Spinal cord (tissue), 9 donors: ENCODE measurements at regions not wholly inside any gene's neighbourhood (a gene's known extent, or its start where the extent isn't known, plus 50 kb on each side); places are given as distances from the start of the nearest gene placed in this dataset.
"Not testable (repeated sequence)": the region's sequence is repeated elsewhere in the genome, so short reads cannot be mapped to it uniquely, and the experiment has no call there.

Source experiments
- DNase-seq, 6 donors: peaks; one replicate each; pipeline versions ENCODE4 v3.0.0 to v3.0.0-alpha.2; 2013 to 2015; ENCODE audit warnings: low spot score in 6 of 6, low read depth in 4 of 6
- H3K27ac ChIP-seq: one replicate; pipeline ENCODE4 v1.5.1; 2013; ENCODE audit warnings: low read depth, low read length, control low read depth
- H3K27me3 ChIP-seq: one replicate; pipeline ENCODE4 v1.6.1; 2013; ENCODE audit warnings: low read length; ENCODE audit not compliant: control insufficient read depth, insufficient read depth
- H3K36me3 ChIP-seq: one replicate; pipeline ENCODE4 v1.6.1; 2013; ENCODE audit warnings: low read length; ENCODE audit not compliant: control insufficient read depth, insufficient read depth
- H3K4me1 ChIP-seq: one replicate; pipeline ENCODE4 v1.6.1; 2013; ENCODE audit warnings: low read length; ENCODE audit not compliant: control insufficient read depth, insufficient read depth
- H3K4me3 ChIP-seq: one replicate; pipeline ENCODE4 v1.5.1; 2013; ENCODE audit warnings: low read depth, low read length, control low read depth
- H3K9me3 ChIP-seq: one replicate; pipeline ENCODE4 v1.6.1; 2013; ENCODE audit warnings: low read length; ENCODE audit not compliant: control insufficient read depth, insufficient read depth
- WGBS: methylation state at CpG from one replicate; pipeline ENCODE4 v1.1.5; 2013; ENCODE audit warnings: missing lambda C conversion rate; ENCODE audit not compliant: insufficient coverage; 5-methylcytosine and 5-hydroxymethylcytosine counted together
- donor health status: healthy.

DNA sequence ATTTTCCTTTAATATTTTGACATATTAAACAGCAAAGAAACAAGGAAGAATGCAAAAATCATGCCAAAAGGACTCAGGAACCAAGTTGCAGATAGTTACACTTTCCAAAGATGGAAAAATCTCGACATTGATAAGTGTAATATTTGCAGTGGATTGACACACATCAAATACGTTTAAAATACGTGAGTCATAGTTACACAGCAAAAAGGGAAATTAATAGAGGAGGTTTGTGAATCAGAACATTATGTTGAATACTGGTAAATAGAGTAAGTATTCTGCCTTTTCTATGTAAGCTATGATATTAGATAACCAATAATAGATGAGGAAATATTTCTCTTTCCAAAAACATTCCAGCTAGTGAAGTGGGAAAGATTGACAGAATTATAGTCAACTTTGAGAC lies 1761.3 kb upstream of the IGFBP7 start:
- no peak overlapping the region for H3K4me3 ChIP-seq
- DNase-seq: no peak
- 83% methylated on average over 1 of the region's 3 CpGs for WGBS
- H3K36me3 ChIP-seq: no peaks in the 10 kb centered on the region
- no peaks in the 10 kb centered on the region for H3K4me1 ChIP-seq
- H3K27ac ChIP-seq: no peak overlapping the region
- H3K27me3 ChIP-seq: no peaks in the 10 kb centered on the region
- peaks cover 1% of the 10 kb centered on the region for H3K9me3 ChIP-seq

GRCh38 chr4:58849026-58849425 lies 1738.8 kb upstream of the IGFBP7 start:
- no peaks in the 10 kb centered on the region for H3K4me1 ChIP-seq
- no peaks in the 10 kb centered on the region for H3K9me3 ChIP-seq
- no peaks in the 10 kb centered on the region for H3K36me3 ChIP-seq
- no peak overlapping the region for H3K4me3 ChIP-seq
- no peak overlapping the region for H3K27ac ChIP-seq
- no peaks in the 10 kb centered on the region for H3K27me3 ChIP-seq
- WGBS: no CpG with 5 or more reads among the region's 1 CpG
- no peak for DNase-seq

DNA sequence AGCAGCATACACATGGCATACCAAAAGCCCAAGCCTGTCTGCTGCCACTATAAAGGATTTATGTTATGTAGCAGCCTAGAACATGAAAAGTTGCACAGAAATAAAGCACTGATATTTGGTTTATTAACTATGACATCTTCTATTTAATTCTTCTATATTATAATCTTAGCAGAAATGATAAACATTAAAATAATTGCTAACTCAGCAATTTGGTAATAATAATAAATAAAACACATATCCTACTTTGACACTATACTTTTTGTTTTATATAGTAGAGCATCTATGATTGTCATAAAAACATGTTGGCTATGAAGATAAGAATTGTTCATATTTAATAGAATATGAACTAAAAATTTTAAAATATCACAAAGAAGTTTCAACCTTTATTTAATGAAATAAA lies 1733.3 kb upstream of the IGFBP7 start:
- Histone ChIP-seq H3K4me1 (no peaks in the 10 kb centered on the region), H3K4me3 (no peak overlapping the region), H3K27ac (no peak overlapping the region), H3K36me3 (no peaks in the 10 kb centered on the region), H3K27me3 (no peaks in the 10 kb centered on the region), H3K9me3 (no peaks in the 10 kb centered on the region)
- no peak for DNase-seq

- H3K27me3 ChIP-seq: no peaks in the 10 kb centered on the region
- no CpG with 5 or more reads among the region's 1 CpG for WGBS
- no peaks in the 10 kb centered on the region for H3K4me1 ChIP-seq
- no peaks in the 10 kb centered on the region for H3K36me3 ChIP-seq
- no peak for DNase-seq
- no peaks in the 10 kb centered on the region for H3K9me3 ChIP-seq
- no peak overlapping the region for H3K4me3 ChIP-seq
- no peak overlapping the region for H3K27ac ChIP-seq
Measured at GRCh38 chr4:58833126-58833525, 1722.9 kb upstream of the IGFBP7 start.

- H3K4me1 ChIP-seq: no peaks in the 10 kb centered on the region
- H3K27ac ChIP-seq: no peak overlapping the region
- H3K9me3 ChIP-seq: peaks cover 1% of the 10 kb centered on the region
- no peaks in the 10 kb centered on the region for H3K27me3 ChIP-seq
- H3K36me3 ChIP-seq: no peaks in the 10 kb centered on the region
- no CpG with 5 or more reads among the region's 5 CpGs for WGBS
- DNase-seq: no peak
- no peak overlapping the region for H3K4me3 ChIP-seq
Measured at GRCh38 chr4:58825278-58825677, 1715.1 kb upstream of the IGFBP7 start.

DNA sequence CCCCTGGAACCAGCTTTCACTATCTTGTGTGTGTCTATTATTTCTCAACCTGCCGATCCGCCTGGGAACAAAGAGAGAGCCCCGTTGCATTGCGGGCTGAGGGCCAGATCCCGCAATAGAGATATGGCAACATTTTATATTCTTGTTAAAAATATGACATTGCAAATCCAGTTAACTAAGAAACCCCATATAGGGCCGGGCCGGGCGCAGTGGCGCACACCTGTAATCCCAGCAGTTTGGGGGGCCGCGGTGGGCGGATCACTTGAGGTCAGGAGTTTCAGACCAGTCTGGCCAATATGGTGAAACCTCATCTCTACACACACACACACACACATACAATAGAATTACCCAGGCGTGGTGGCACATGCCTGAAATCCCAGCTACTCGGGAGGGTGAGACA lies 1708.4 kb upstream of the IGFBP7 start:
- not testable (repeated sequence) for H3K27me3 ChIP-seq, H3K36me3 ChIP-seq, H3K4me3 ChIP-seq, H3K27ac ChIP-seq, H3K9me3 ChIP-seq, H3K4me1 ChIP-seq, DNase-seq
- 97% methylated on average over 7 of the region's 14 CpGs for WGBS

GRCh38 chr4:58809948-58810347 lies 1699.8 kb upstream of the IGFBP7 start:
- no peak for DNase-seq
- H3K36me3 ChIP-seq: no peaks in the 10 kb centered on the region
- H3K9me3 ChIP-seq: no peaks in the 10 kb centered on the region
- WGBS: no CpG with 5 or more reads among the region's 2 CpGs
- H3K4me3 ChIP-seq: no peak overlapping the region
- no peak overlapping the region for H3K27ac ChIP-seq
- H3K27me3 ChIP-seq: no peaks in the 10 kb centered on the region
- no peaks in the 10 kb centered on the region for H3K4me1 ChIP-seq

- 82% methylated on average over 3 of the region's 3 CpGs for WGBS
- Histone ChIP-seq H3K27me3 (no peaks in the 10 kb centered on the region), H3K27ac (no peak overlapping the region), H3K9me3 (no peaks in the 10 kb centered on the region), H3K36me3 (no peaks in the 10 kb centered on the region), H3K4me3 (no peak overlapping the region), H3K4me1 (no peaks in the 10 kb centered on the region)
- peak in 1 of 6 donors; percentile 13 for DNase-seq
Measured at GRCh38 chr4:58809366-58809765, 1699.2 kb upstream of the IGFBP7 start.

DNA sequence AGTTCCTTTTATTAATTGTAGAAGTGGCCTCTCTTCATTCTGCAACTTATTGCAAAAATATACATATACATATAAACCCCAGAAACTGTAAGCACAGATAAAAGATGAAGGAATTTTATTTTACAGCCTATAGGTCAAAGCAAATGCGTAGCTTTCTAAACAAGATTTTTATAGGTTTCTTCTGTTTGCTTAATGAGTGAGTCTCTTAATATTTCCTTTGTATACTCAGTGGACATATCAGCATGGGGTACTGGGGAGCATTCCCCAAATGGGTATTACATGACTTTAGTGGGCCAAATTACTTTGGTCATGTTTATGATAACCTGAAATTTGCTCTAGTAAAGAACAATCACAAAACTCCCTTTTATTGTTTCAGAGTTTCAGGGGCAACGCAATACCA lies 1698.6 kb upstream of the IGFBP7 start:
- Histone ChIP-seq H3K27ac (no peak overlapping the region), H3K4me3 (no peak overlapping the region), H3K36me3 (no peaks in the 10 kb centered on the region), H3K27me3 (no peaks in the 10 kb centered on the region), H3K4me1 (no peaks in the 10 kb centered on the region), H3K9me3 (no peaks in the 10 kb centered on the region)
- no peak for DNase-seq
- no CpG with 5 or more reads among the region's 2 CpGs for WGBS

GRCh38 chr4:58807843-58808615 lies 1697.8 kb upstream of the IGFBP7 start:
- Histone ChIP-seq H3K4me3 (no peak overlapping the region), H3K9me3 (no peaks in the 10 kb centered on the region), H3K36me3 (no peaks in the 10 kb centered on the region), H3K27me3 (no peaks in the 10 kb centered on the region), H3K4me1 (no peaks in the 10 kb centered on the region), H3K27ac (no peak overlapping the region)
- WGBS: no CpG with 5 or more reads among the region's 2 CpGs
- no peak for DNase-seq
